Transverse colon (tissue), 4 donors: ENCODE measurements at regions not wholly inside any gene's neighbourhood (a gene's known extent, or its start where the extent isn't known, plus 50 kb on each side); places are given as distances from the start of the nearest gene placed in this dataset.

Experiments
- DNase-seq: peaks from one replicate; pipeline ENCODE4 v3.0.0-alpha.2; 2019
- H3K27ac ChIP-seq, 4 donors: fragments of 200-600 bp; sonication (generic); 2 replicates each; pipeline ENCODE4 v1.5.1; 2016 to 2018; ENCODE audit warnings: inconsistent platforms in 4 of 4
- H3K27me3 ChIP-seq: fragments of 200-600 bp; sonication (generic); 2 replicates; pipeline ENCODE4 v1.5.1; 2017; ENCODE audit warnings: inconsistent platforms
- H3K36me3 ChIP-seq, 4 donors: fragments of 200-600 bp; sonication (generic); 2 replicates each; pipeline ENCODE4 v1.5.1; 2017 to 2019; ENCODE audit warnings: inconsistent platforms in 4 of 4
- H3K4me1 ChIP-seq, 4 donors: fragments of 200-600 bp; sonication (generic); 2 replicates each; pipeline ENCODE4 v1.5.1; 2017 to 2020; ENCODE audit warnings: inconsistent platforms in 4 of 4
- H3K4me3 ChIP-seq, 4 donors: fragments of 200-600 bp; sonication (generic); 1 replicate in 1 of 4; 2 replicates in 3 of 4; pipeline versions ENCODE4 v1.5.1 to v1.6.1; 2017 to 2019; ENCODE audit warnings: inconsistent platforms in 4 of 4
- H3K9me3 ChIP-seq, 2 donors: fragments of 200-600 bp; sonication (generic); 2 replicates each; pipeline ENCODE4 v1.5.1; 2017 to 2019; ENCODE audit warnings: inconsistent platforms in 2 of 2
- CTCF ChIP-seq, 5 experiments: fragments of 200-600 bp in 3 of 5; fragments of 450-650 bp in 2 of 5; sonication (generic) in 3 of 5; IDR thresholded peaks; 1 replicate in 2 of 5; 2 replicates in 3 of 5; pipeline ENCODE4 v1.5.1; 2016 to 2017; ENCODE audit warnings: antibody characterized with exemption in 5 of 5, inconsistent platforms in 3 of 5, mild to moderate bottlenecking in 2 of 5, moderate library complexity in 1 of 5
- EP300 ChIP-seq: sonication (generic); formaldehyde crosslinking; IDR thresholded peaks from one replicate; pipeline ENCODE4 v1.6.1; 2017; ENCODE audit warnings: antibody characterized with exemption, low read depth
- POLR2A ChIP-seq: fragments of 450-650 bp; IDR thresholded peaks from one replicate; pipeline ENCODE4 v1.6.1; 2016; ENCODE audit warnings: antibody characterized with exemption, mild to moderate bottlenecking, moderate library complexity
- POLR2AphosphoS5 ChIP-seq, 3 donors: sonication (generic); formaldehyde crosslinking; IDR thresholded peaks; one replicate each; pipeline ENCODE4 v1.6.1; 2016; ENCODE audit warnings: antibody characterized with exemption in 3 of 3
- WGBS, 2 donors: methylation state at CpG; one replicate each; pipeline ENCODE4 v1.1.5; 2018; ENCODE audit warnings: low coverage in 1 of 2; 5-methylcytosine and 5-hydroxymethylcytosine counted together
- in situ Hi-C, 4 donors: fragments of 200-750 bp; cut with MboI; loops; one replicate each; pipeline versions ENCODE4 v1.15.0 to v1.15.1; 2017; ENCODE audit warnings: low sequenced_read_pairs in 3 of 4, low pct_ligation_motif_present in 1 of 4, low pct_unique_long_range_greater_than_20kb in 1 of 4
- intact Hi-C: fragments of 100-400 bp; cut with DNase I; formaldehyde crosslinking; loops from one replicate; pipeline ENCODE4 v1.15.1; 2023; ENCODE audit warnings: low total_unique reads

GRCh38 chr6:84877515-84878210 lies 113.3 kb upstream of the TBX18 start:
- Histone ChIP-seq H3K4me3 (no peak overlapping the region), H3K4me1 (no peaks in the 10 kb centered on the region), H3K27ac (no peak overlapping the region), H3K36me3 (no peaks in the 10 kb centered on the region), H3K9me3 (no peaks in the 10 kb centered on the region), H3K27me3 (no peaks in the 10 kb centered on the region)
- in situ Hi-C loops (no loop called here), intact Hi-C loops (no loop called here)
- DNase-seq, result no peak
- WGBS, 2 donors, result 35 to 41% methylated on average over 3 of the region's 3 CpGs
- TF ChIP-seq EP300, result no peak
- no peak for TF ChIP-seq CTCF (IDR thresholded peaks at IDR 0.05)
- no peak for TF ChIP-seq POLR2A
- TF ChIP-seq POLR2AphosphoS5 (IDR thresholded peaks at IDR 0.05), result no peak

- Histone ChIP-seq H3K4me1 (no peaks in the 10 kb centered on the region), H3K27ac (no peak overlapping the region), H3K27me3 (no peaks in the 10 kb centered on the region), H3K36me3 (no peaks in the 10 kb centered on the region), H3K9me3 (no peaks in the 10 kb centered on the region), H3K4me3 (no peak overlapping the region)
- intact Hi-C loops, result no loop called here
- no peak for DNase-seq
- no peak for TF ChIP-seq EP300
- TF ChIP-seq POLR2AphosphoS5 (IDR thresholded peaks at IDR 0.05), result no peak
- no peak for TF ChIP-seq CTCF (IDR thresholded peaks at IDR 0.05)
- TF ChIP-seq POLR2A, result no peak
- WGBS, 2 donors, result 54 to 60% methylated on average over 1 to 2 of the region's 2 CpGs
- in situ Hi-C loops, result no loop called here
These were observed 112.5 kb upstream of the TBX18 start for GRCh38 chr6:84876723-84877514.

DNA sequence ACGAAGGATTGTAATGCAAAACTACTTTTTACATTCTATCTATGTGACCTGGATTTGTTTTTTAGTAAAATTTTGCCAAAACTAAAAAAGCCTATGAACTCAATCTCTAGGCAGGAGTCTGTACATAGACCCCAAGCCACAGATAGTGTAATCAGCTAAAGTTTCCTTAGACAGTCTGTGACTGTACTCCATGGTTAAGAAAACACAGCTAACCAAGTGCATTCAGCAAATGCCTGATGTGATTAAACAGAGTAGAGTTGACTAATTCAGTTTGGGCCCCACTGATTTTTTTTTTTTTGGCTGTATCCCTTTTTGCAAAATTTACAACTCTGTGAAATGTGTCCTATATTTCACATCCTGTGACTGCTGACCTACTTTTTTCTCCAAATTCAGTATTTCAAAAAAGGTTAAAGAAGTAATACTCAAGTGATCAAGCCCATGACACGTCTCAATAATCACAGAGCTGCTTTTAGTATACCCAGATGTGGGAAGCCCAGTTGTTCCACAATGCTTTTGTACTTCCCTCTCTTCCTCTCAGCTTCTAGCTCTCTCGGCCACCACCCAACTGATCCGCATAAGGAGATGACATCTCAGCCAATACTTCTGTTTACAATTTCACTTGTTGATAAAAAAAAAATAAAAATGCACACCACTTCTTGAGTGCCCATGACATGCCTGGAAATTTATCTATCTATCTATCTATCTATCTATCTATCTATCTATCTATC lies 108.8 kb upstream of the TBX18 start:
- Histone ChIP-seq H3K9me3 (no peaks in the 10 kb centered on the region), H3K27me3 (no peaks in the 10 kb centered on the region), H3K4me1 (no peaks in the 10 kb centered on the region), H3K27ac (no peak overlapping the region), H3K36me3 (no peaks in the 10 kb centered on the region), H3K4me3 (no peak overlapping the region)
- WGBS, 2 donors, result 69 to 76% methylated on average over 2 to 4 of the region's 4 CpGs
- no peak for TF ChIP-seq EP300
- TF ChIP-seq POLR2A, result no peak
- no peak for TF ChIP-seq CTCF (IDR thresholded peaks at IDR 0.05)
- no peak for TF ChIP-seq POLR2AphosphoS5 (IDR thresholded peaks at IDR 0.05)
- in situ Hi-C loops, result no loop called here
- no peak for DNase-seq
- intact Hi-C loops, result no loop called here

- no peaks in the 10 kb centered on the region for H3K4me1 ChIP-seq
- in situ Hi-C loops (no loop called here), intact Hi-C loops (no loop called here)
- no peaks in the 10 kb centered on the region for H3K27me3 ChIP-seq
- DNase-seq, result no peak
- H3K9me3 ChIP-seq, result no peaks in the 10 kb centered on the region
- H3K36me3 ChIP-seq, result no peaks in the 10 kb centered on the region
- 61 to 73% methylated on average over 4 of the region's 4 CpGs for WGBS, 2 donors
- TF ChIP-seq EP300, result no peak
- TF ChIP-seq POLR2A, result no peak
- TF ChIP-seq POLR2AphosphoS5 (IDR thresholded peaks at IDR 0.05), result no peak
- no peak for TF ChIP-seq CTCF (IDR thresholded peaks at IDR 0.05)
- no peak overlapping the region for H3K4me3 ChIP-seq
- H3K27ac ChIP-seq, result no peak overlapping the region
These were observed 107.5 kb upstream of the TBX18 start for GRCh38 chr6:84871925-84872324.
